K562 (cell line): ENCODE measurements at regions not wholly inside any gene's neighbourhood (a gene's known extent, or its start where the extent isn't known, plus 50 kb on each side); places are given as distances from the start of the nearest gene placed in this dataset.

Source experiments
- ATAC-seq: fragments of 200-7000 bp; cut with Tn5 transposase; 3 replicates; pipeline ENCODE4 v1.9.1; 2020; ENCODE audit warnings: moderate library complexity
- BruUV-seq: library from RNA; stranded (reverse); fragments of 400-500 nt; replicated peaks from 2 replicates; lab custom pipeline; 2021; lab: Mats Ljungman, UMichigan
- CTCF ChIA-PET: fragments of 300-600 bp; formaldehyde crosslinking; extraction: SDS; loops from one replicate; lab custom pipeline; 2021; ENCODE audit warnings: low intra/inter-chr PET ratio; lab: Yijun Ruan, JAX
- POLR2A ChIA-PET: fragments of 300-600, 350-650 bp; sonication (Branson Sonifier 250); formaldehyde crosslinking; extraction: SDS; loops from one replicate; lab custom pipeline; 2021; ENCODE audit warnings: antibody characterized with exemption, inconsistent platforms; lab: Yijun Ruan, JAX
- DNase-seq, 4 experiments: peaks; one replicate each; pipeline versions ENCODE4 v3.0.0 to v3.0.0-alpha.2; 2011 to 2018; ENCODE audit warnings: low spot score in 3 of 4, mixed read lengths in 3 of 4; ENCODE audit errors: extremely low read depth in 1 of 4
- FAIRE-seq: peaks from 2 replicates; lab custom pipeline; 2011; peaks lifted over from hg19 to GRCh38; lab: Jason Lieb, UNC
- H2AFZ ChIP-seq: 2 replicates; pipeline ENCODE4 v1.6.0; 2011; ENCODE audit warnings: low read depth, low read length, control low read depth, inconsistent platforms
- H3K27ac ChIP-seq: fragments of 200-600 bp; 3 replicates; pipeline ENCODE4 v1.8.0; 2011; ENCODE audit warnings: low read depth, mild to moderate bottlenecking, control low read depth, inconsistent platforms, low read length, moderate library complexity, mixed read lengths; ENCODE audit errors: extremely low read depth
- H3K27me3 ChIP-seq, 2 experiments: fragments of 300-600 bp in 1 of 2; 2 replicates in 1 of 2; 3 replicates in 1 of 2; pipeline versions ENCODE4 v1.6.0 to v1.8.0; 2011; ENCODE audit warnings: inconsistent platforms in 2 of 2, low read length in 2 of 2, mild to moderate bottlenecking in 1 of 2, mixed read lengths in 1 of 2, moderate library complexity in 1 of 2; ENCODE audit not compliant: control insufficient read depth in 2 of 2, insufficient read depth in 2 of 2
- H3K36me3 ChIP-seq: fragments of 300-600 bp; 3 replicates; pipeline ENCODE4 v1.8.0; 2011; ENCODE audit warnings: mild to moderate bottlenecking, low read length, inconsistent platforms; ENCODE audit not compliant: control insufficient read depth, insufficient read depth
- H3K4me1 ChIP-seq, 2 experiments: fragments of 200-600 bp in 1 of 2; replicated peaks in 1 of 2; 2 replicates in 1 of 2; 3 replicates in 1 of 2; pipeline versions ENCODE4 v1.5.1 to v1.8.0; 2011; ENCODE audit warnings: inconsistent platforms in 2 of 2, low read length in 2 of 2, mild to moderate bottlenecking in 1 of 2, mixed read lengths in 1 of 2, moderate library complexity in 1 of 2; ENCODE audit not compliant: control insufficient read depth in 2 of 2, insufficient read depth in 2 of 2
- H3K4me2 ChIP-seq: 2 replicates; pipeline ENCODE4 v1.6.1; 2011; ENCODE audit warnings: low read length, control low read depth, inconsistent platforms, mixed read lengths; ENCODE audit not compliant: insufficient read depth
- H3K4me3 ChIP-seq: fragments of 200-600 bp; sonication (generic), shearing (Covaris generic); 2 replicates; pipeline ENCODE4 v1.5.1; 2016; ENCODE audit warnings: control low read depth, inconsistent platforms
- H3K79me2 ChIP-seq: fragments of 200-600 bp; 3 replicates; pipeline ENCODE4 v1.8.0; 2011; ENCODE audit warnings: low read length, inconsistent platforms; ENCODE audit not compliant: control insufficient read depth, insufficient read depth
- H3K9ac ChIP-seq, 2 experiments: 2 replicates each; pipeline versions ENCODE4 v1.6.0 to v1.6.1; 2011; ENCODE audit warnings: low read depth in 2 of 2, low read length in 2 of 2, control low read depth in 1 of 2, inconsistent platforms in 1 of 2, mild to moderate bottlenecking in 1 of 2, mixed read lengths in 1 of 2; ENCODE audit not compliant: insufficient read depth in 1 of 2
- H3K9me1 ChIP-seq: one replicate; pipeline ENCODE4 v1.6.0; 2011; ENCODE audit warnings: inconsistent platforms, mild to moderate bottlenecking, low read length, moderate library complexity; ENCODE audit not compliant: control insufficient read depth, insufficient read depth
- H3K9me3 ChIP-seq: replicated peaks from 2 replicates; pipeline ENCODE4 v1.5.1; 2011; ENCODE audit warnings: low read depth, low read length, inconsistent platforms; ENCODE audit not compliant: control insufficient read depth, insufficient read depth
- H4K20me1 ChIP-seq: replicated peaks from 2 replicates; pipeline ENCODE4 v1.6.1; 2011; ENCODE audit warnings: low read length, inconsistent platforms, mixed read lengths; ENCODE audit not compliant: control insufficient read depth, insufficient read depth
- ATF7 ChIP-seq: fragments of 450-650 bp; IDR thresholded peaks from 2 replicates; pipeline ENCODE4 v1.7.1; 2014; ENCODE audit warnings: mild to moderate bottlenecking, moderate library complexity
- BCL6 ChIP-seq: fragments of 250-450 bp; sonication (Bioruptor Pico); IDR thresholded peaks from 2 replicates; pipeline ENCODE4 v1.4.0; 2020
- CCNT2 ChIP-seq: IDR thresholded peaks from 2 replicates; pipeline ENCODE4 v1.6.1; 2011; ENCODE audit warnings: borderline replicate concordance, low read depth, mild to moderate bottlenecking, moderate library complexity, mixed read lengths, low read length; ENCODE audit not compliant: insufficient read length; ENCODE audit errors: extremely low read depth
- CLOCK ChIP-seq: fragments of 250-450 bp; sonication (Bioruptor Pico); IDR thresholded peaks from 2 replicates; pipeline ENCODE4 v1.4.0; 2020; ENCODE audit warnings: mild to moderate bottlenecking, moderate library complexity, borderline replicate concordance
- HDAC2 ChIP-seq: fragments of 450-650 bp; IDR thresholded peaks from 2 replicates; pipeline ENCODE4 v1.6.1; 2016; ENCODE audit warnings: mild to moderate bottlenecking
- HDAC6 ChIP-seq: IDR thresholded peaks from 2 replicates; pipeline ENCODE4 v1.6.1; 2012; ENCODE audit warnings: low read depth, mild to moderate bottlenecking, control low read depth, inconsistent platforms, low read length, moderate library complexity
- IFI16 ChIP-seq: fragments of 250-450 bp; sonication (Bioruptor Pico); IDR thresholded peaks from 2 replicates; pipeline ENCODE4 v2.1.2; 2022; ENCODE audit warnings: mild to moderate bottlenecking, inconsistent platforms
- IRF2 ChIP-seq: sonication (generic); formaldehyde crosslinking; IDR thresholded peaks from 2 replicates; pipeline ENCODE4 v1.8.1; 2022; ENCODE audit warnings: mild to moderate bottlenecking, missing genetic modification reagents
- NUFIP1 ChIP-seq: fragments of 450-650 bp; IDR thresholded peaks from 2 replicates; pipeline ENCODE4 v1.6.1; 2018; ENCODE audit not compliant: partially characterized antibody
- OTX1 ChIP-seq: fragments of 450-650 bp; formaldehyde crosslinking; IDR thresholded peaks from 2 replicates; pipeline ENCODE4 v1.4.0; 2022; ENCODE audit warnings: mild to moderate bottlenecking
- SMAD3 ChIP-seq: fragments of 450-650 bp; formaldehyde crosslinking; conservative IDR thresholded peaks from 2 replicates; pipeline ENCODE4 v1.4.0; 2020; ENCODE audit warnings: mild to moderate bottlenecking
- SPI1 ChIP-seq: IDR thresholded peaks from 2 replicates; pipeline ENCODE4 v1.6.1; 2011; ENCODE audit warnings: low read depth, low read length, control low read depth, borderline replicate concordance
- ZC3H8 ChIP-seq: fragments of 450-650 bp; IDR thresholded peaks from 2 replicates; pipeline ENCODE4 v1.6.1; 2017
- ZNF217 ChIP-seq: sonication (generic); formaldehyde crosslinking; IDR thresholded peaks from 2 replicates; pipeline ENCODE4 v1.8.0; 2022; ENCODE audit warnings: mild to moderate bottlenecking, missing genetic modification reagents
- ZNF311 ChIP-seq: fragments of 250-450 bp; sonication (Bioruptor Pico); IDR thresholded peaks from 2 replicates; pipeline ENCODE4 v1.4.0; 2020; ENCODE audit warnings: mild to moderate bottlenecking, moderate library complexity
- ZNF583 ChIP-seq: fragments of 250-450 bp; sonication (Bioruptor Pico); IDR thresholded peaks from 2 replicates; pipeline ENCODE4 v1.4.0; 2020
- WGBS: fragments of 100-300 bp; shearing (Covaris generic); methylation state at CpG from one replicate; pipeline ENCODE4 v1.1.6; 2016; ENCODE audit warnings: low coverage, mixed read lengths; ENCODE audit not compliant: insufficient coverage; ENCODE audit errors: missing lambda C conversion rate; 5-methylcytosine and 5-hydroxymethylcytosine counted together
- in situ Hi-C: fragments of 300-500 bp; cut with MboI; formaldehyde crosslinking; loops from 4 replicates; pipeline ENCODE4 v1.15.0; 2018; ENCODE audit warnings: inconsistent platforms, mixed read lengths
- intact Hi-C: fragments of 100-400 bp; cut with micrococcal nuclease; formaldehyde crosslinking; loops from 2 replicates; pipeline ENCODE4 v1.14.2; 2022
- TF ChIP-seq, protein P1 (sequence below): fragments of 250-450 bp; sonication (Bioruptor Pico); IDR thresholded peaks from 2 replicates; pipeline ENCODE4 v1.4.0; 2020; ENCODE audit warnings: mild to moderate bottlenecking, moderate library complexity
- TF ChIP-seq, protein P2 (sequence below): fragments of 250-450 bp; sonication (Bioruptor Pico); IDR thresholded peaks from 2 replicates; pipeline ENCODE4 v1.4.0; 2020

DNA sequence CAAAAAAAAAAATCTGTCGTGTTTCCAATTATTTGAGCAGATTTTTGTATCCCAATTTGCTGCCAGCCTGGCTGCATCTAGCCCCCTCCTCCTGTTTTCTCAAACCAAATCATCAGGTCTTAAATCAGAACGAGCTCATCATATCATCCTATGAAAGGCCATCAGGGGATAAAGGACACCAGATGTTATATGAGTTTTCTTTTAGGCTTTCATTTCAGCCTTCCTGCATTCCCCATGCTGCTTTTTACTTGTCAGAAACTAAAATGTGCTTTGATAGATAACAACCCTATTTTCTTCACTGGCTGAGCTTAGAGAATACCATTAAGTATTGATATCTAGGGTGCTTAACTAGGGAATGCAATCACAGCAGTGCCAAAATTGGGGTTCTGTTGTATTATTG lies 968.4 kb upstream of the SLC35B3 start (continued):
- TF ChIP-seq, protein P1, sequence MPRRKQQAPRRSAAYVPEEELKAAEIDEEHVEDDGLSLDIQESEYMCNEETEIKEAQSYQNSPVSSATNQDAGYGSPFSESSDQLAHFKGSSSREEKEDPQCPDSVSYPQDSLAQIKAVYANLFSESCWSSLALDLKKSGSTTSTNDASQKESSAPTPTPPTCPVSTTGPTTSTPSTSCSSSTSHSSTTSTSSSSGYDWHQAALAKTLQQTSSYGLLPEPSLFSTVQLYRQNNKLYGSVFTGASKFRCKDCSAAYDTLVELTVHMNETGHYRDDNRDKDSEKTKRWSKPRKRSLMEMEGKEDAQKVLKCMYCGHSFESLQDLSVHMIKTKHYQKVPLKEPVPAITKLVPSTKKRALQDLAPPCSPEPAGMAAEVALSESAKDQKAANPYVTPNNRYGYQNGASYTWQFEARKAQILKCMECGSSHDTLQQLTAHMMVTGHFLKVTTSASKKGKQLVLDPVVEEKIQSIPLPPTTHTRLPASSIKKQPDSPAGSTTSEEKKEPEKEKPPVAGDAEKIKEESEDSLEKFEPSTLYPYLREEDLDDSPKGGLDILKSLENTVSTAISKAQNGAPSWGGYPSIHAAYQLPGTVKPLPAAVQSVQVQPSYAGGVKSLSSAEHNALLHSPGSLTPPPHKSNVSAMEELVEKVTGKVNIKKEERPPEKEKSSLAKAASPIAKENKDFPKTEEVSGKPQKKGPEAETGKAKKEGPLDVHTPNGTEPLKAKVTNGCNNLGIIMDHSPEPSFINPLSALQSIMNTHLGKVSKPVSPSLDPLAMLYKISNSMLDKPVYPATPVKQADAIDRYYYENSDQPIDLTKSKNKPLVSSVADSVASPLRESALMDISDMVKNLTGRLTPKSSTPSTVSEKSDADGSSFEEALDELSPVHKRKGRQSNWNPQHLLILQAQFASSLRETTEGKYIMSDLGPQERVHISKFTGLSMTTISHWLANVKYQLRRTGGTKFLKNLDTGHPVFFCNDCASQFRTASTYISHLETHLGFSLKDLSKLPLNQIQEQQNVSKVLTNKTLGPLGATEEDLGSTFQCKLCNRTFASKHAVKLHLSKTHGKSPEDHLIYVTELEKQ (CRISPR knock-in tag) = no peak
- TF ChIP-seq SMAD3 (CRISPR knock-in tag) = no peak
- TF ChIP-seq OTX1 = no peak
- no peak for TF ChIP-seq ZNF217 (CRISPR knock-in tag)

DNA sequence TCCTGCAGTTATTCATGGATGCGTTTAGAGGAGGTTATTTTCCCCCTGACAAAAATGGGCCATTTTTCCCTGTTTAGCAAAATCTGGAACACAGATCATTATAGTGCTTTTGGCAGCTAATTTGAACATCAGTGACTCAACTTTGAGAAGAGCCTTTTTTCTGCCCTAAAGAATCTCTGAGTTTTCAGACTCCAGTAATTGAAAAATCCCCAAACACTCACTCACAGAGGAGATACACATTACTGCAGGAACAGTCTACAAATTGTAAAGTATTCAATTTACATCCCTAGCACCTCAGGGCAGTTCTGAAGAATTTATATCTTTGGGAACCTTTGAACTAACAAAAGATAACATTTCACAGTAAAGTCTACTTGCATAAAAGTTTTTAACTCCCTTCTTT lies 966.6 kb upstream of the SLC35B3 start:
- no peaks in the 10 kb centered on the region for H3K27me3 ChIP-seq
- no TSS peak for BruUV-seq
- no peak overlapping the region for H3K9ac ChIP-seq
- H3K9me1 ChIP-seq = no peaks in the 10 kb centered on the region
- no peaks in the 10 kb centered on the region for H3K79me2 ChIP-seq
- H3K4me3 ChIP-seq = no peak overlapping the region
- H3K4me2 ChIP-seq = no peak overlapping the region
- H2AFZ ChIP-seq = no peak overlapping the region
- ChIA-PET POLR2A (no interaction called here), CTCF (no interaction called here)
- no peaks in the 10 kb centered on the region for H3K4me1 ChIP-seq
- H4K20me1 ChIP-seq = no peaks in the 10 kb centered on the region
- no peaks in the 10 kb centered on the region; the same call in 1 of the 2 replicates for H3K9me3 ChIP-seq
- in situ Hi-C loops = no loop called here
- WGBS = 0% methylated on average over 1 of the region's 1 CpG
- FAIRE-seq (no peak), DNase-seq (no peak), ATAC-seq (no peak)
- intact Hi-C loops = no loop called here
- no peaks in the 10 kb centered on the region for H3K36me3 ChIP-seq
- no peak overlapping the region for H3K27ac ChIP-seq
- TF ChIP-seq ATF7 (no peak), BCL6 (CRISPR knock-in tag) (no peak), CCNT2 (no peak), SPI1 (no peak), ZNF311 (CRISPR knock-in tag) (no peak), HDAC2 (no peak), CLOCK (CRISPR knock-in tag) (no peak), OTX1 (no peak), ZC3H8 (no peak), IFI16 (no peak), IRF2 (CRISPR knock-in tag) (no peak), ZNF583 (CRISPR knock-in tag) (no peak), NUFIP1 (no peak), HDAC6 (no peak)
- TF ChIP-seq, protein P2, sequence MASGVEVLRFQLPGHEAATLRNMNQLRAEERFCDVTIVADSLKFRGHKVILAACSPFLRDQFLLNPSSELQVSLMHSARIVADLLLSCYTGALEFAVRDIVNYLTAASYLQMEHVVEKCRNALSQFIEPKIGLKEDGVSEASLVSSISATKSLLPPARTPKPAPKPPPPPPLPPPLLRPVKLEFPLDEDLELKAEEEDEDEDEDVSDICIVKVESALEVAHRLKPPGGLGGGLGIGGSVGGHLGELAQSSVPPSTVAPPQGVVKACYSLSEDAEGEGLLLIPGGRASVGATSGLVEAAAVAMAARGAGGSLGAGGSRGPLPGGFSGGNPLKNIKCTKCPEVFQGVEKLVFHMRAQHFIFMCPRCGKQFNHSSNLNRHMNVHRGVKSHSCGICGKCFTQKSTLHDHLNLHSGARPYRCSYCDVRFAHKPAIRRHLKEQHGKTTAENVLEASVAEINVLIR (CRISPR knock-in tag) = no peak
